ENCODE measurements at regions not wholly inside any gene's neighbourhood (a gene's known extent, or its start where the extent isn't known, plus 50 kb on each side); places are given as distances from the start of the nearest gene placed in this dataset.

DNA sequence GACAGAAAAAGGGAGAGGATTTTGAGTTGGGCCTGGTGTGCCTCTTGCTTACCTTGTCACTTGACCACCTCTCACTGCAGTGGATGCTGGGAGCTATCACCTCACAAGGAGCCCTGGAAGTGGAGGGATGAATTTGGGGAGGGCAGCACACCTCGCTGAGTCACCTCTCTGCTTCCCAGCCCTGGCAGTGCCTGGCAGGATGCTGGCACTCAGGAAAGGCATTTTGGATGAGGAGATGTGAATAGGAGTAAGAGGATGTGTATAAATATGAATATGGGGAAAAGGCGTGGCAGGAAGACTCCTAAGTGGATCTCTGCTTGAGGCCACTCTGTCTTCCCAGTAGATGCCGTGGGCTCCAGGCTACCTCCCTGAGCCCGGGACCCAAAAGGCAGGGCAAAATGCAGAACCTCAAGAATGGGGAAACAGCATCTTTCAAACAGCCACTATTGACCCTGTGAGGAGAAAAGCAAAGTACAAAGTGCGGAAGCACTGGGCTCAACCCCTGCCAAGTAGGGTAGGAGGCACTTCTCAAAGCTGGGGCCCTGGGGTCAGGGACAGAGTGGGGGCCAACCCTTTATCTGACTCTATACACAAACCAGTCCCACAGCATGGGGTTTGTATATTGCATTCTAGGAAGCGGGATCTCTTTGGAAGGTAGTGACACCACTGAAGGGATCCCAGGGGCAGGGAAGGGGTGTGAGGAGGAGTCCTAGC lies 164.5 kb upstream of the GLI2 start:
- no peaks in the 10 kb centered on the region for H3K79me1 ChIP-seq (ENCODE audit: insufficient read depth, low read depth, low read length, poor library complexity, severe bottlenecking)
- H3K23ac ChIP-seq (ENCODE audit: insufficient read length, low read depth, low read length) = no peak overlapping the region
- no peak overlapping the region for H2AK5ac ChIP-seq (ENCODE audit: insufficient read length, low read length)
- H3K27me3 Mint-ChIP-seq (ENCODE audit: low read depth) = peaks cover 98% of the 10 kb centered on the region
- H4K91ac ChIP-seq (ENCODE audit: insufficient read length, low read depth, low read length) = no peak overlapping the region
- DNase-seq = no peak
- TF ChIP-seq CTCF (conservative IDR thresholded peaks at IDR 0.05) = no peak
- H3K9ac ChIP-seq (ENCODE audit: extremely low read depth, insufficient read length, low read length) = no peak overlapping the region
- H4K8ac ChIP-seq (replicated peaks; ENCODE audit: insufficient read length, low read depth, low read length) = no peak overlapping the region
- peaks cover 20 to 33% of the 10 kb centered on the region in 2 experiments for H3K4me1 Mint-ChIP-seq
- H4K5ac ChIP-seq (ENCODE audit: insufficient read length, low read depth, low read length) = no peak overlapping the region
- H3K18ac ChIP-seq (ENCODE audit: insufficient read length, low read depth, low read length) = no peak overlapping the region
- no peaks in the 10 kb centered on the region for H3K79me2 ChIP-seq (ENCODE audit: insufficient read depth, low read length)
- no peak overlapping the region for H3K14ac ChIP-seq (ENCODE audit: insufficient read depth, low read length)
- H3K4ac ChIP-seq (ENCODE audit: low read depth, low read length) = no peak overlapping the region
- H2BK15ac ChIP-seq (ENCODE audit: low read depth, low read length) = no peak overlapping the region
- no peak overlapping the region for H3K27ac Mint-ChIP-seq
- no peak overlapping the region for H3T11ph ChIP-seq (ENCODE audit: low read length)
- no peaks in the 10 kb centered on the region; a peak in 1 of 5 replicates for H3K9me3 Mint-ChIP-seq
- H3K4me2 ChIP-seq (ENCODE audit: insufficient read depth, insufficient read length, low read length) = no peak overlapping the region
- H3K9me3 ChIP-seq (ENCODE audit: control insufficient read depth, low read depth, low read length) = no peaks in the 10 kb centered on the region
- no CpG with 5 or more reads among the region's 6 CpGs for WGBS (ENCODE audit: extremely low coverage, insufficient read length, low lambda C conversion rate)
- no peak overlapping the region for H3K4me3 Mint-ChIP-seq
- no peak overlapping the region for H2BK5ac ChIP-seq (ENCODE audit: insufficient read length, low read length)
- no peak overlapping the region for H2BK12ac ChIP-seq (ENCODE audit: insufficient read length, low read depth, low read length)
- H3K27ac ChIP-seq (ENCODE audit: insufficient read length, low read depth, low read length) = no peak overlapping the region
- no peaks in the 10 kb centered on the region for H3K36me3 Mint-ChIP-seq (ENCODE audit: insufficient read depth in 1 of 3, low read depth in 3 of 3)
- no peaks in the 10 kb centered on the region for H3K4me1 ChIP-seq (ENCODE audit: insufficient read depth, low read length)
- no peaks in the 10 kb centered on the region for H3K23me2 ChIP-seq (ENCODE audit: insufficient read length, low read depth, low read length, poor library complexity, severe bottlenecking)
- H2BK20ac ChIP-seq (ENCODE audit: low read depth, low read length, poor library complexity, severe bottlenecking) = no peak overlapping the region
- H2AFZ ChIP-seq (ENCODE audit: low read length) = no peak overlapping the region
- no peak overlapping the region for H2BK120ac ChIP-seq (ENCODE audit: low read depth, low read length, poor library complexity, severe bottlenecking)
- no peak overlapping the region for H3K56ac ChIP-seq (ENCODE audit: insufficient read length, low read depth, low read length)
- peaks cover 10% of the 10 kb centered on the region; the same call in 1 of the 2 replicates for H3K27me3 ChIP-seq (ENCODE audit: insufficient read depth, low read length)
- no peaks in the 10 kb centered on the region for H4K20me1 ChIP-seq (ENCODE audit: control insufficient read depth, insufficient read depth, insufficient read length)

Measured in H9 (cell line).